Panc1 (cell line): ENCODE measurements at regions not wholly inside any gene's neighbourhood (a gene's known extent, or its start where the extent isn't known, plus 50 kb on each side); places are given as distances from the start of the nearest gene placed in this dataset.

ENCODE experiments used
- CTCF ChIP-seq: fragments of 450-650 bp; IDR thresholded peaks from 2 replicates; pipeline ENCODE4 v1.5.1; 2017; ENCODE audit warnings: mild to moderate bottlenecking
- POLR2AphosphoS5 ChIP-seq: IDR thresholded peaks from 2 replicates; pipeline ENCODE4 v1.6.1; 2012; ENCODE audit warnings: mild to moderate bottlenecking, low read depth, low read length, moderate library complexity
- REST ChIP-seq, 2 experiments: IDR thresholded peaks; 2 replicates each; pipeline ENCODE4 v1.6.1; 2011 to 2012; ENCODE audit warnings: low read depth in 2 of 2, control low read depth in 1 of 2, low read length in 1 of 2, mild to moderate bottlenecking in 1 of 2, moderate library complexity in 1 of 2; ENCODE audit not compliant: insufficient read depth in 1 of 2
- SIN3A ChIP-seq: IDR thresholded peaks from 2 replicates; pipeline ENCODE4 v1.6.1; 2012; ENCODE audit warnings: low read depth, mild to moderate bottlenecking, low read length, moderate library complexity, borderline replicate concordance; ENCODE audit not compliant: insufficient read depth

- TF ChIP-seq POLR2AphosphoS5 (no peak), CTCF (no peak), SIN3A (no peak), REST (IDR thresholded peaks at IDR 0.05; ENCODE audit: insufficient read depth in 1 of 2, low read depth in 2 of 2, low read length in 1 of 2) (no peak)
Measured at GRCh38 chr12:108046650-108047049, 82.4 kb upstream of the WSCD2 start.
